ENCODE measurements at regions not wholly inside any gene's neighbourhood (a gene's known extent, or its start where the extent isn't known, plus 50 kb on each side); places are given as distances from the start of the nearest gene placed in this dataset.

DNA sequence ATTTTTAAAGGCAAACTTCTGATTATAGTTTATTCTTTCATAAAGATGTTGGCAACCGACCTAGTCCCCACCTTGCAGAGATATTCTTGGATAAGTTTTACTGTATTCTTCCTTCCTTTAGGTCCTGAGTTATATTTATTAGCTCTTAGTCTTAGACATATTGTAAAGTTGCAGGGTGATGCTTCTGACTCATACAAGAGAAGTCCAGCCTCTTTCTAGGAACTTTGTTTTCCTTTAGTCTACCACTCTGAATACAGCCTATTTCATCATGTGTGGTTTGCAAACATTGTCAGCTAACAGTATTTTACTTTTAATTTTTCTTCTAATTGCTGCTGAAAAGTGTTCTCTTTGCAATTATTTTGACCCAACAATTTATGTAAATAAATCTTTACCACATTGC, 686.7 kb downstream of the COL12A1 start (continued):
- TF ChIP-seq, protein P1, sequence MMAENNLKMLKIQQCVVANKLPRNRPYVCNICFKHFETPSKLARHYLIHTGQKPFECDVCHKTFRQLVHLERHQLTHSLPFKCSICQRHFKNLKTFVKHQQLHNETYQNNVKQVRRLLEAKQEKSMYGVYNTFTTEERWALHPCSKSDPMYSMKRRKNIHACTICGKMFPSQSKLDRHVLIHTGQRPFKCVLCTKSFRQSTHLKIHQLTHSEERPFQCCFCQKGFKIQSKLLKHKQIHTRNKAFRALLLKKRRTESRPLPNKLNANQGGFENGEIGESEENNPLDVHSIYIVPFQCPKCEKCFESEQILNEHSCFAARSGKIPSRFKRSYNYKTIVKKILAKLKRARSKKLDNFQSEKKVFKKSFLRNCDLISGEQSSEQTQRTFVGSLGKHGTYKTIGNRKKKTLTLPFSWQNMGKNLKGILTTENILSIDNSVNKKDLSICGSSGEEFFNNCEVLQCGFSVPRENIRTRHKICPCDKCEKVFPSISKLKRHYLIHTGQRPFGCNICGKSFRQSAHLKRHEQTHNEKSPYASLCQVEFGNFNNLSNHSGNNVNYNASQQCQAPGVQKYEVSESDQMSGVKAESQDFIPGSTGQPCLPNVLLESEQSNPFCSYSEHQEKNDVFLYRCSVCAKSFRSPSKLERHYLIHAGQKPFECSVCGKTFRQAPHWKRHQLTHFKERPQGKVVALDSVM (CRISPR knock-in tag; IDR thresholded peaks at IDR 0.05), result no peak
- no peak for TF ChIP-seq UBTF (CRISPR knock-in tag; IDR thresholded peaks at IDR 0.05)
- TF ChIP-seq, protein P2, sequence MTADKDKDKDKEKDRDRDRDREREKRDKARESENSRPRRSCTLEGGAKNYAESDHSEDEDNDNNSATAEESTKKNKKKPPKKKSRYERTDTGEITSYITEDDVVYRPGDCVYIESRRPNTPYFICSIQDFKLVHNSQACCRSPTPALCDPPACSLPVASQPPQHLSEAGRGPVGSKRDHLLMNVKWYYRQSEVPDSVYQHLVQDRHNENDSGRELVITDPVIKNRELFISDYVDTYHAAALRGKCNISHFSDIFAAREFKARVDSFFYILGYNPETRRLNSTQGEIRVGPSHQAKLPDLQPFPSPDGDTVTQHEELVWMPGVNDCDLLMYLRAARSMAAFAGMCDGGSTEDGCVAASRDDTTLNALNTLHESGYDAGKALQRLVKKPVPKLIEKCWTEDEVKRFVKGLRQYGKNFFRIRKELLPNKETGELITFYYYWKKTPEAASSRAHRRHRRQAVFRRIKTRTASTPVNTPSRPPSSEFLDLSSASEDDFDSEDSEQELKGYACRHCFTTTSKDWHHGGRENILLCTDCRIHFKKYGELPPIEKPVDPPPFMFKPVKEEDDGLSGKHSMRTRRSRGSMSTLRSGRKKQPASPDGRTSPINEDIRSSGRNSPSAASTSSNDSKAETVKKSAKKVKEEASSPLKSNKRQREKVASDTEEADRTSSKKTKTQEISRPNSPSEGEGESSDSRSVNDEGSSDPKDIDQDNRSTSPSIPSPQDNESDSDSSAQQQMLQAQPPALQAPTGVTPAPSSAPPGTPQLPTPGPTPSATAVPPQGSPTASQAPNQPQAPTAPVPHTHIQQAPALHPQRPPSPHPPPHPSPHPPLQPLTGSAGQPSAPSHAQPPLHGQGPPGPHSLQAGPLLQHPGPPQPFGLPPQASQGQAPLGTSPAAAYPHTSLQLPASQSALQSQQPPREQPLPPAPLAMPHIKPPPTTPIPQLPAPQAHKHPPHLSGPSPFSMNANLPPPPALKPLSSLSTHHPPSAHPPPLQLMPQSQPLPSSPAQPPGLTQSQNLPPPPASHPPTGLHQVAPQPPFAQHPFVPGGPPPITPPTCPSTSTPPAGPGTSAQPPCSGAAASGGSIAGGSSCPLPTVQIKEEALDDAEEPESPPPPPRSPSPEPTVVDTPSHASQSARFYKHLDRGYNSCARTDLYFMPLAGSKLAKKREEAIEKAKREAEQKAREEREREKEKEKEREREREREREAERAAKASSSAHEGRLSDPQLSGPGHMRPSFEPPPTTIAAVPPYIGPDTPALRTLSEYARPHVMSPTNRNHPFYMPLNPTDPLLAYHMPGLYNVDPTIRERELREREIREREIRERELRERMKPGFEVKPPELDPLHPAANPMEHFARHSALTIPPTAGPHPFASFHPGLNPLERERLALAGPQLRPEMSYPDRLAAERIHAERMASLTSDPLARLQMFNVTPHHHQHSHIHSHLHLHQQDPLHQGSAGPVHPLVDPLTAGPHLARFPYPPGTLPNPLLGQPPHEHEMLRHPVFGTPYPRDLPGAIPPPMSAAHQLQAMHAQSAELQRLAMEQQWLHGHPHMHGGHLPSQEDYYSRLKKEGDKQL (CRISPR knock-in tag; IDR thresholded peaks at IDR 0.05; ENCODE audit: low read depth), result no peak
- peak; percentile 87 for TF ChIP-seq SKI (IDR thresholded peaks at IDR 0.05; ENCODE audit: partially characterized antibody)
- no peak for TF ChIP-seq MXD1 (CRISPR knock-in tag; IDR thresholded peaks at IDR 0.05)
- TF ChIP-seq DMAP1 (CRISPR knock-in tag; IDR thresholded peaks at IDR 0.05), result no peak
- TF ChIP-seq MXD3 (CRISPR knock-in tag; IDR thresholded peaks at IDR 0.05), result no peak
- TF ChIP-seq SMC3 (IDR thresholded peaks at IDR 0.05; ENCODE audit: low read length), result no peak
- TF ChIP-seq RELA (CRISPR knock-in tag; IDR thresholded peaks at IDR 0.05), result no peak
- TF ChIP-seq HOXD1 (CRISPR knock-in tag; IDR thresholded peaks at IDR 0.05), result no peak
- no peak for TF ChIP-seq YY1 (IDR thresholded peaks at IDR 0.05; ENCODE audit: insufficient read depth, insufficient replicate concordance, low read depth, low read length)
- TF ChIP-seq ETS1 (CRISPR knock-in tag; IDR thresholded peaks at IDR 0.05), result no peak
- no peak for TF ChIP-seq NONO (IDR thresholded peaks at IDR 0.05)
- no peak for TF ChIP-seq NONO (CRISPR knock-in tag; conservative IDR thresholded peaks at IDR 0.05)
- TF ChIP-seq, protein P3, sequence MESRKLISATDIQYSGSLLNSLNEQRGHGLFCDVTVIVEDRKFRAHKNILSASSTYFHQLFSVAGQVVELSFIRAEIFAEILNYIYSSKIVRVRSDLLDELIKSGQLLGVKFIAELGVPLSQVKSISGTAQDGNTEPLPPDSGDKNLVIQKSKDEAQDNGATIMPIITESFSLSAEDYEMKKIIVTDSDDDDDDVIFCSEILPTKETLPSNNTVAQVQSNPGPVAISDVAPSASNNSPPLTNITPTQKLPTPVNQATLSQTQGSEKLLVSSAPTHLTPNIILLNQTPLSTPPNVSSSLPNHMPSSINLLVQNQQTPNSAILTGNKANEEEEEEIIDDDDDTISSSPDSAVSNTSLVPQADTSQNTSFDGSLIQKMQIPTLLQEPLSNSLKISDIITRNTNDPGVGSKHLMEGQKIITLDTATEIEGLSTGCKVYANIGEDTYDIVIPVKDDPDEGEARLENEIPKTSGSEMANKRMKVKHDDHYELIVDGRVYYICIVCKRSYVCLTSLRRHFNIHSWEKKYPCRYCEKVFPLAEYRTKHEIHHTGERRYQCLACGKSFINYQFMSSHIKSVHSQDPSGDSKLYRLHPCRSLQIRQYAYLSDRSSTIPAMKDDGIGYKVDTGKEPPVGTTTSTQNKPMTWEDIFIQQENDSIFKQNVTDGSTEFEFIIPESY (CRISPR knock-in tag; IDR thresholded peaks at IDR 0.05), result no peak
- TF ChIP-seq ZNF446 (CRISPR knock-in tag; IDR thresholded peaks at IDR 0.05), result no peak
- no peak for TF ChIP-seq ZNF577 (CRISPR knock-in tag; IDR thresholded peaks at IDR 0.05; ENCODE audit: borderline replicate concordance, low read depth)

Data from HepG2 (cell line).